HL-60 (cell line): ENCODE measurements at regions not wholly inside any gene's neighbourhood (a gene's known extent, or its start where the extent isn't known, plus 50 kb on each side); places are given as distances from the start of the nearest gene placed in this dataset.

Experiments used
- DNase-seq, 2 experiments: peaks; one replicate each; pipeline ENCODE4 v3.0.0-alpha.2; 2010 to 2020; ENCODE audit warnings: low read depth in 1 of 2, low spot score in 1 of 2
- H3K27ac ChIP-seq: fragments of 250-450 bp; sonication (Bioruptor Pico); replicated peaks from 2 replicates; pipeline ENCODE4 v1.5.1; 2020; ENCODE audit warnings: mild to moderate bottlenecking, moderate library complexity
- H3K27me3 ChIP-seq: fragments of 250-450 bp; sonication (Bioruptor Pico); 2 replicates; pipeline ENCODE4 v1.5.1; 2021; ENCODE audit warnings: mild to moderate bottlenecking, moderate library complexity; ENCODE audit not compliant: insufficient read depth, poor library complexity, severe bottlenecking
- H3K4me3 ChIP-seq: replicated peaks from 2 replicates; pipeline ENCODE4 v1.5.1; 2011; ENCODE audit warnings: mild to moderate bottlenecking, control low read depth, low read length; ENCODE audit not compliant: insufficient read depth
- CTCF ChIP-seq: IDR thresholded peaks from one replicate; pipeline ENCODE4 v1.5.1; 2011; ENCODE audit warnings: low read length, control low read depth, inconsistent platforms; ENCODE audit not compliant: insufficient read depth
- GABPA ChIP-seq: IDR thresholded peaks from 2 replicates; pipeline ENCODE4 v1.6.1; 2012; ENCODE audit warnings: low read depth
- POLR2AphosphoS5 ChIP-seq: IDR thresholded peaks from 2 replicates; pipeline ENCODE4 v1.6.1; 2012; ENCODE audit warnings: low read depth
- SPI1 ChIP-seq: IDR thresholded peaks from 2 replicates; pipeline ENCODE4 v1.6.1; 2012; ENCODE audit warnings: low read depth, mild to moderate bottlenecking, borderline replicate concordance
- TF ChIP-seq, protein P1 (sequence below): IDR thresholded peaks from 2 replicates; pipeline ENCODE4 v1.6.1; 2012; ENCODE audit warnings: low read depth; ENCODE audit not compliant: insufficient replicate concordance

GRCh38 chr13:80101040-80101439 is 239.9 kb downstream of the SPRY2 start:
- TF ChIP-seq SPI1 (no peak), GABPA (no peak), POLR2AphosphoS5 (no peak), CTCF (no peak)
- TF ChIP-seq, protein P1, sequence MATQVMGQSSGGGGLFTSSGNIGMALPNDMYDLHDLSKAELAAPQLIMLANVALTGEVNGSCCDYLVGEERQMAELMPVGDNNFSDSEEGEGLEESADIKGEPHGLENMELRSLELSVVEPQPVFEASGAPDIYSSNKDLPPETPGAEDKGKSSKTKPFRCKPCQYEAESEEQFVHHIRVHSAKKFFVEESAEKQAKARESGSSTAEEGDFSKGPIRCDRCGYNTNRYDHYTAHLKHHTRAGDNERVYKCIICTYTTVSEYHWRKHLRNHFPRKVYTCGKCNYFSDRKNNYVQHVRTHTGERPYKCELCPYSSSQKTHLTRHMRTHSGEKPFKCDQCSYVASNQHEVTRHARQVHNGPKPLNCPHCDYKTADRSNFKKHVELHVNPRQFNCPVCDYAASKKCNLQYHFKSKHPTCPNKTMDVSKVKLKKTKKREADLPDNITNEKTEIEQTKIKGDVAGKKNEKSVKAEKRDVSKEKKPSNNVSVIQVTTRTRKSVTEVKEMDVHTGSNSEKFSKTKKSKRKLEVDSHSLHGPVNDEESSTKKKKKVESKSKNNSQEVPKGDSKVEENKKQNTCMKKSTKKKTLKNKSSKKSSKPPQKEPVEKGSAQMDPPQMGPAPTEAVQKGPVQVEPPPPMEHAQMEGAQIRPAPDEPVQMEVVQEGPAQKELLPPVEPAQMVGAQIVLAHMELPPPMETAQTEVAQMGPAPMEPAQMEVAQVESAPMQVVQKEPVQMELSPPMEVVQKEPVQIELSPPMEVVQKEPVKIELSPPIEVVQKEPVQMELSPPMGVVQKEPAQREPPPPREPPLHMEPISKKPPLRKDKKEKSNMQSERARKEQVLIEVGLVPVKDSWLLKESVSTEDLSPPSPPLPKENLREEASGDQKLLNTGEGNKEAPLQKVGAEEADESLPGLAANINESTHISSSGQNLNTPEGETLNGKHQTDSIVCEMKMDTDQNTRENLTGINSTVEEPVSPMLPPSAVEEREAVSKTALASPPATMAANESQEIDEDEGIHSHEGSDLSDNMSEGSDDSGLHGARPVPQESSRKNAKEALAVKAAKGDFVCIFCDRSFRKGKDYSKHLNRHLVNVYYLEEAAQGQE = no peak
- Histone ChIP-seq H3K27me3 (no peaks in the 10 kb centered on the region), H3K27ac (no peak overlapping the region), H3K4me3 (no peak overlapping the region)
- no peak for DNase-seq

GRCh38 chr13:80100636-80101035 is 240.3 kb downstream of the SPRY2 start:
- no peak overlapping the region for H3K27ac ChIP-seq
- no peak for DNase-seq
- H3K4me3 ChIP-seq = no peak overlapping the region
- no peak for TF ChIP-seq POLR2AphosphoS5
- no peak for TF ChIP-seq SPI1
- no peaks in the 10 kb centered on the region for H3K27me3 ChIP-seq

DNA sequence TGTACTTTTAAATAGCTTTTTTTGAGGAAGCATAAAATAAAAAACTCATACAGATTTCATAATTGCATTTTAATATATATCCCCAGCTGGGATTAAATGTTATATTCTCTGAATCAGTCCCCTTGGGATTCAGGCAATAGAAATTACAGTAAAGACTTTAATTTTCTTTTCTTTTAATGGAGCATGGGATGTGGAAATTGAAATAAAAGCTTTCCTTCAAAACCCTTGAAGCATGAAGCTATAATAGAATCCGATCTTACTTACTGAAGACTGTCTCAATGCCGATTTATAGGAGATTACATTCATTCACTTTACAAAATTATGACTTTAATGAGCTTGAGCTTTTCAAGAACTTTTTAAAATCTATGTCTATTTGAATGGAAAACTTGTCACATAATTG is 243.4 kb downstream of the SPRY2 start:
- no peak for DNase-seq
- TF ChIP-seq POLR2AphosphoS5 = no peak
- TF ChIP-seq, protein P1 = no peak
- TF ChIP-seq SPI1 = no peak
- no peak overlapping the region for H3K27ac ChIP-seq
- no peaks in the 10 kb centered on the region for H3K27me3 ChIP-seq
- H3K4me3 ChIP-seq = no peak overlapping the region

DNA sequence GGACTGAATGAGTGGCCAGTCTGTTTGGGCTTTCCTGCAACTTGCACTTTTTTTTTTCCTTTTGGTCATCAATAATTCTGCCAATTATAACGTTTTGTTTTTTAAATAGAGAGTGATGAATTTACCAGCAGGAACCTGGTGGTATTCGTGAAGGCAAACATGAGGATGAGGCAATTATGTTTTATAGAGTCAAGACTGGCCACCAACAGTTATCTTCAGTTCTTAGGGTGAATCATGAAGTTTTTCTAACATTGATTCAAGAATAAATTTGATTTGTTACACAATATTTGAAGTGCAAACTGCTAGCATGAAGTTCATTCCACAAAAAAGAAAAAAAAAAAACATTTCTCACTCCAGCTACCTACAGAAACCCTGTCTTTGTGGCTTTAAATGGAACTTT is 244.5 kb downstream of the SPRY2 start:
- Histone ChIP-seq H3K27ac (no peak overlapping the region), H3K4me3 (no peak overlapping the region), H3K27me3 (no peaks in the 10 kb centered on the region)
- TF ChIP-seq GABPA (no peak), POLR2AphosphoS5 (no peak), SPI1 (no peak), CTCF (no peak)
- TF ChIP-seq, protein P1 = no peak
- DNase-seq = no peak
